GM18873 (cell line): ENCODE measurements at regions not wholly inside any gene's neighbourhood (a gene's known extent, or its start where the extent isn't known, plus 50 kb on each side); places are given as distances from the start of the nearest gene placed in this dataset.
"Not testable (repeated sequence)": the region's sequence is repeated elsewhere in the genome, so short reads cannot be mapped to it uniquely, and the experiment has no call there.

Source experiments
- ATAC-seq: cut with Tn5 transposase; IDR thresholded peaks from one replicate; pipeline ENCODE4 v1.9.1; 2021; ENCODE audit warnings: mild to moderate bottlenecking, moderate library complexity, moderate number of reproducible peaks; ENCODE audit not compliant: unreplicated experiment, low FRiP score

DNA sequence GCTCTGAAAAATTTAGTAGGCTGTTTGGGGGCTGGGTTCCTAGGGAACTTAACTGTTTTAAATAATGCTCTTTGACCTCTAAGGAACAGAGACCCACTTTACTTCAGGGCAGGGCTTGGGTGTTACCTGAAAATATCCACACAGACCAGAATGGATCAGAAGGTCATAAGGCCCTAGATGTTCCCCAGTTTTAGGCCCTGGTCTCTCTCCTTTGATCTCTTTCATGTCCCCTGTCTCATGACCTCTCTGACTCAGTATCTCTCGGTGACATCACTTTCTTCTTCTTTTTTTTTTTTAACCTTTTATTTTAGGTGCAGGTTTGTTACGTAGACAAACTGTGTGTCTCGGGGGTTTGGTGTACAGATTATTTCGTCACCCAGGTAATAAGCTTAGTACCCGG, 272.1 kb upstream of the SGK1 start:
- ATAC-seq: no peak

GRCh38 chr6:134589512-134589911, 271.6 kb upstream of the SGK1 start:
- no peak for ATAC-seq

DNA sequence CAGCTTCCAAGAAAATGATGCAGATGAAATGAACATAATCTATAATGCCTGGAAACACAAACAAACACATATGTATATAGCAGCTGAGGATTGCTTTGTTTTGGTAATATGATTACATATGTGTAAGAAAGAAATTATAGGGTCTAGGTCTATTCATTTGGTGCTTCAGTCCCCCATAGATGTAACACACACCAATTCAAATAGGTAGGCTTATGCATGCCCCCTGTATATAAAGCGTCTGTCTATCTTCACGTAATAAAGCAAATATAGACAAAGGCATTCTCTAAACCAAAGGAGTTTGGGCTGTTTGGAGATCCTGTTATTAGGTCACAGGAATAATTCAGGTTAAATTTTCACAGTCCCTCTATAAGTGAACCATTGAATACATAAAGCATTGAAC, 270.4 kb upstream of the SGK1 start:
- ATAC-seq: no peak

DNA sequence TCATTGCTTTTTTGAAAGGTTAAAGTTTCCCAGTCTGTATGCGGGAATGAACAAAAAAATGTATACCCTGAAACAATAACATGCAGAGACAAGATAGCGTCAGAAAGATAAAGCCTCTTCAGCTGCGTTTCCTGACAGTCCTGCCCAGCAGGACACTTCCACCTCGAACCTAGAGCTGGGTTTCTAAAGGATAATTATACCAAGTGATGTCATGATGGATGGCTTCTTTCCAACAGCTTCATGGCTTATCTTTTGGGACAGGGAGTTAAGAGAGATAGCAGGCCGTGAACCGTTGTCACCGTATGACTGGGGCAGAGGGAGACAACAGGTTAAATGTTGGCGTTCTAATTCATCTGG, 267.6 kb upstream of the SGK1 start:
- no peak for ATAC-seq

- no peak for ATAC-seq
Measured at GRCh38 chr6:134584847-134585516, 267.1 kb upstream of the SGK1 start.

DNA sequence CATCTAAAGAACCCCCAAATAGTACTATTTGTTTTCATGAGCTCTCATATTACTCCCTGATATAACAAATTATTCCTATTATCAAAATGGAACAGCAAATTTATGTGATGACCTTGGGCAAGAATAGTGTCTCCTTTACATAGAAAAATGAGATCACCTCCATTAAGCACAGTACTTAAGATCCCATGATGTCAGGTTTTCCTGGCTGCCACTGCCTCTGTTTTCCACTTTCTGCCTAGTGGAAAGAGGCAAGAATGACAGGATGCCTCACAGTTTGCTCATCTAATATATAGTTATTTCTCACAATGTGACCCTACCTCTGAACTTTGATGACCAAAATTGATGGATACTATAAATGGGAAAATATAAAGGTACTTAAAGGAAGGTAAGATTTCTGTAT, 260.1 kb upstream of the SGK1 start:
- ATAC-seq: no peak

DNA sequence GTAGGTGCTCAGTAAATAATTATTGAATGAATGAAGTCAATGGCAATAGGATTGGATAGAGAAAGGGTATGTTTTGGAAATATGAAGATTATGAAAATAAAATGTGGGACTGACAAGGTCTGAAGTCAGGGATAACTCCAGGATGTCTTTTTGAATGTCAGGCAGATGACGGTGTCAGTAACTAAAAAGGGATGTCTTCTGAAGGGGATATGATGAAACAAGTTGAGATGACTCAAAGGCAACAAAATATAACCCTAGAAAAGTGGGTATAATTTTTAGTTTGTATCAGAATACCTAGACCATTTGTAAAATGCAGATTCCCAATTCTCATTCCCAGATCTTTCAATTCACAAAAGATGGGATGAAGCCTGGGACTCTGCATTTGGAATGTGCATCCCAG, 257.3 kb upstream of the SGK1 start:
- no peak for ATAC-seq

- ATAC-seq: no peak
Measured at GRCh38 chr6:134574491-134574890, 256.6 kb upstream of the SGK1 start.

DNA sequence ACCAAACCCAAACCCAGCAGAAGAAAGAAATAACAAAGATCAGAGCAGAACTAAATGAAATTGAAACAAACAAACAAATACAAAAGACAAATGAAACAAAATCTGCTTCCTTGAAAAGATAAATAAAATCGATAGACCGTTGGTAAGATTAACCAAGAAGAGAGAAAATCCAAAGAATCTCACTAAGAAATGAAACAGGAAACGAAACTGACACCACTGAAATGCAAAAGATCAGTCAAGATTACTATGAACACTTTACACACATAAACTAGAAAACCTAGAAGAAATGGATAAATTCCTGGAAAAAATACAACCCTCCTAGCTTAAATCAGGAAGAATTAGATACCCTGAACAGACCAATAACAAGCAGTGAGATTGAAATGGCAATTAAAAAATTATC, 252.1 kb upstream of the SGK1 start:
- ATAC-seq: not testable (repeated sequence)

GRCh38 chr6:134564705-134565104, 246.8 kb upstream of the SGK1 start:
- no peak for ATAC-seq

- no peak for ATAC-seq
Measured at GRCh38 chr6:134560019-134560418, 242.1 kb upstream of the SGK1 start.

- ATAC-seq: no peak
Measured at GRCh38 chr6:134557509-134557908, 239.6 kb upstream of the SGK1 start.

- no peak for ATAC-seq
Measured at GRCh38 chr6:134555672-134556071, 237.8 kb upstream of the SGK1 start.

GRCh38 chr6:134553936-134554335, 236.0 kb upstream of the SGK1 start:
- ATAC-seq: no peak

DNA sequence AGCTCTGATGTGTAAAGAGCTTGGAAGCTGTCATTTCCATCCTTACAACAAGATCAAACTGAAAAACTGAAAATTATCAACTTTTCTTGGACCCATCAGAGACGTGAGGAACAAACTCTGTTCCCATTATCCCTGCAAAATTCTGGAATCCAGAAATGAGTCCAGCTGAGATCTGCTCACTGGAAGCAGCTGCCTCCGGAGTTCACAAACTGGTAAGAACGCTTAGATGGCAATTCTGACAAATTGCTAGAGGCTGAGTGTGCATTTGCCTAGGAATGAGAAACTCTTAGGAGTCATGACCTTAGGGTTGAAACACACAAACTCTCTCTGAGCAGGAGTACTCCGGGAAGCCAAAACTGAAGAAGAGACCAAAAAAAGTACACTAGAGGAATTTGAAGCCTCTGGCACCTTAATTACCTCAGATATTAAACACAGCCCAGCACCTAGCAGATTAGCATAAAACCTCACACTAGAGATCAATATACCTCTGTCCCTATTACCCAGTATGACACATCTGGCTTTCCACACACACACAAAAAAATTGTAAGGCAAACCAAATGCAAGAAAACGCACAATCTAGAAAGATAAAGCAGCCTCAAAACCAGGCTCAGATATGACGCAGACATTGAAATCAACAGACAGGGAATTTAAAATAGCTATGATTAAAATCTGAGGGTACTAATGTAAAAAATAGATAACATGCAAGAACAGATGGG, 233.5 kb upstream of the SGK1 start:
- no peak for ATAC-seq

DNA sequence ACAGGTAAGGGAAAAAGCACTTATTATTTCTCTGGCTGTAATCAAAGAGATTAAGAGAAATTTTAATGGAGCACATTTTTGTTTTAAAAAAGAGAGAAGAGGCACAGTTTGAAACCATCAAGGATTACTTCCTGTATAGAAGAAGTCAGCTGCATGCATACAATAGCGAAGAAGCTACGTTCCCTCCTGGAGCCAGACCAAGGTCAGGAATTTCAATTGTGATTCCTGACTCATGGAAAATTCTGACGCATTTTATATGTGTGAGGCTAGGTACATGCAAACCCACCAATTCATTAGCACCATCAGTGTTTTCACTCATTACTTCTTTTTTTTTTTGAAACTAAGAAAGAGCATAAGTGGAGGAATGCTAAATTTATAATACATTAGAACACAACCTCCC, 232.7 kb upstream of the SGK1 start:
- no peak for ATAC-seq

DNA sequence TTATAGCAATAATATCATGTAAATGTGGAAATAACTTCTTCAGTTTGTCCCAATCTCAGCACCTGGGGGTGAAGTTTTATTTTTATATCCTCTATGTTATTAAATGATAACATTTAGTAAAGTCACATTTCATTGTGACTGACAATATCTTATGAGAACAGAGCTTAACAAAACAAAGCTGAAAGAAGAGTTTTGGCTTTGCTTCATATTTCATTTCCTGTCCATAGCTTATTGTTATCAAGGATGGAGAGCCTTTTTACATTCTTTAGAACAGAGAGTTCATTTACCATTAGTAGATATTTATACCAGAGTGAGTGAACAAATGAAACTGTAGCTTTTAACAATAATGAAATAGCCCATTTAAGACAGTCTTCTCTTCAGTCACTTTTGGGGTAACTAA, 231.9 kb upstream of the SGK1 start:
- ATAC-seq: no peak

- no peak for ATAC-seq
Measured at GRCh38 chr6:134546962-134547645, 229.2 kb upstream of the SGK1 start.

DNA sequence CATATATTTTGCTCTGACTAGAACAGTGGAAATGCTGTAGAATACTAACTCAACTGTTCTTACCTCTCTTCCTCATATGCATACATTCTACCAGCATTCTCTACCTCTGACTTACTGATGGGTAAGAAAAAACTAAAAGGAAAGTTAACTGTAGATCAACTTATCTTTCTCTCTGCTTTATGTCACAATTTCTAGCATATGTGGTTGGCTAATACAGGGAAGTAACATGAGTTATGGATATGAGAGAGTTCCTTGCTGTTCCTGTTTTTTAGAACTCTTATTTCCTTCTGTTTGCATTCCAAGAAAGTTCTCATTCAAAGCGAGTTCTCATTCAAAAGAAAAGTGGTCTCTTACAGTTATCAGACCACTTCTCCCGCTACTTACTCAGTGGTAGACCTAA, 226.8 kb upstream of the SGK1 start:
- no peak for ATAC-seq

DNA sequence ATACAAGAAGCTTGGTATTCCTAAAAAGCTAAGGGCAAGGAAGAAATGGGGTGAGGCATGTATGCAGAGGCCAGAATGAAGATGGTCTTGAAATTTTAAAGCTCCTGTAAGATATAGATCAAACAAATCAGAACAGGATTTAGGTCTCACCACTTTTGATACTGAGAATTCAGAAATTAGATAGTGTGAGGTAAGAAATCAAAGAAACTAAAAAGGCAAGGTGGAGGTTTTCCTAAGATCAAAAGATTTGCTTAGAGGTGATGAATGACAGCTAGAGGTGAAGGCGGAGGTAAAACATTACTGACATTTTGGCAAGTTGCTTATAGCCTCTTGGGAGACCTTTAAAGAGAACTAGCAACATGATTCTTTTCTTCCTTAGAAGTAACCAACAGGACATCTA, 225.2 kb upstream of the SGK1 start:
- no peak for ATAC-seq

DNA sequence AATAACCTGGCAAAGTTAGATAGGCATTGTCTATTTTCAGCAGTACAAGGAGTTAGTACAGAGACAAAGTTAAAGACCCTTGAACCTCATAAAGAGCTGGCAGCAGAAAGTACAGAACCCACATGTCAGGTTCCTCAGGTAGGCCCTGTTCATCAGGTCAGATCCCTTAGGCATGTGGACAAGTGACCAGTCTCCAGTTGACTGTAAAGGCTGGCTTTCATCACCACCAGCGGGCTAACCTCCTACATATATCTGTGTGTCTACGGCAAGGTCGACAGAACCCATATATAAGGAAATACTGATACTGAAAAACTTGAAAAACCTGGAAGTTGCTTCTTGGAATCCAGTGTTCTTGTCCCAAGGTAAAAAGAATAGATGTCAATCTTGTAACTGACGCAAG, 223.1 kb upstream of the SGK1 start:
- ATAC-seq: no peak

GRCh38 chr6:134539865-134540323, 222.0 kb upstream of the SGK1 start:
- ATAC-seq: no peak
